Glomerular endothelial cell (primary cell): ENCODE measurements at regions not wholly inside any gene's neighbourhood (a gene's known extent, or its start where the extent isn't known, plus 50 kb on each side); places are given as distances from the start of the nearest gene placed in this dataset.
"Not testable (repeated sequence)": the region's sequence is repeated elsewhere in the genome, so short reads cannot be mapped to it uniquely, and the experiment has no call there.

Experiments used
- DNase-seq: peaks from one replicate; pipeline ENCODE4 v3.0.0-alpha.2; 2011; ENCODE audit warnings: low read depth, low spot score; ENCODE audit errors: extremely low read depth

DNA sequence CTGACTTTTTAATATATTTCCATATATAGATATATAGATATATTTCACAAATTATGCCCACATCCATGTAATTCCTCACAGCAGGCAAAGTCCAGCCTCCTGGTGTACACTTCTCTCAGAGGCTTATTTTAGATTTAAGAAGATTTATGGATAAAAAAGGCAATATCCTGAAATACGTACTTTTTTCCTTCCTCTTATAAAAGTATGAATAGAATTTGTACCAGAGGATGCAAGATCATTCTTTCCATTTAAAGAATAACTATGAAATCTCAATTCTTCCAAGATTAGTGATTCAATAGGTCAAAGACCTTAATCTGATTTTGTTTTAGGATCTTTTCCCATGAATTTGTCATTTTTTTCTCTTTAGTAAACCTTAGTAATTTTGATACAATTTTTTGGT, 597.9 kb upstream of the TBL1XR1 start:
- no peak for DNase-seq

DNA sequence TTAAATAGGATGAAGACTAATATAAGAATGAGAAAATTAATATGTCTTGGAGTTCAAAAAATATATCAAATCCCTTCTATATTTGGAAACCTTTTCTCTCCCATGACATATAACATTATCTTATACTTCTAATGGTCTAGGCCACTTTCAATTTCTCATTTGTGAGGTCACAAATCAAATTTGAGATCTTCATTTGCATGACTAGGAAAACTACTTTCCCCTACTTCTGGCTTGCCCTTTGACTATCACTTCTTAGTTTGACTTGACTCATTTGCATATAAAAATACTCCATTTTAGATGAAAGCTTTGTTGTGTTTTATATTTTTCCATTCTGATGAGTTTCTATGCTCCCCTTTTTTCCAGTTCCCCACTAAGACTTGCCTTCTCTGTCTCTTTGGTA, 598.6 kb upstream of the TBL1XR1 start:
- no peak for DNase-seq

DNA sequence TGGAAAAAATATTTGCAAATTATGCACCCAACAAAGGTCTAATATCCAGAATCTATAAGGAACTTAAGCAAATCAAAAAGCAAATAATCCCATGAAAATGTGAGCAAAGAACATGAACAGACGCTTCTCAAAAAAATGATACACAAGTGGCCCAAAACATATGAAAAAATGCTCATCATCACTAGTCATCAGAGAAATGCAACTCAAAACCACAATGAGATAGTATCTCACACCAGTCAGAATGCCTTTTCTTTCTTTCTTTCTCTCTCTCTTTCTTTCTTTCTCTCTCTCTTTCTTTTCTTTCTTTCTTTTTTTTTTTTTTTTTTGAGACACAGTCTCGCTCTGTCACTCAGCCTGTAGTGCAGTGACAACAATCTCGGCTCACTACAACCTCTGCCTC, 602.9 kb upstream of the TBL1XR1 start:
- DNase-seq, result not testable (repeated sequence)

DNA sequence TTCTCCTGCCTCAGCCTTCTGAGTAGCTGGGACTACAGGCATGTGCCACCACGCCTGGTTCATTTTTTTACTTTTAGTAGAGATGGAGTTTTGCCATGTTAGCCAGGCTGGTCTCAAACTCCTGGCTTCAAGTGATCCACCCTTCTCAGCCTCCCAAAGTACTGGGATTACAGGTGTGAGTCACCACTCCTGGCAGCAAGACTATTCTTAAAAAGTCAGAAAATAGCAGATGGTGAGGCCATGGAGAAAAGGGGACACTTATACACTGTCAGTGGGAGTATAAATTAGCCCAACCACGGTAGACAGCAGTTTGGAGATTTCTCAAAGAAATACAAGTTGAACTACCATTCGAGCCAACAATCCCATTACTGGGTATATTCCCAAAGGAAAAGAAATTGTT, 603.3 kb upstream of the TBL1XR1 start:
- no peak for DNase-seq

DNA sequence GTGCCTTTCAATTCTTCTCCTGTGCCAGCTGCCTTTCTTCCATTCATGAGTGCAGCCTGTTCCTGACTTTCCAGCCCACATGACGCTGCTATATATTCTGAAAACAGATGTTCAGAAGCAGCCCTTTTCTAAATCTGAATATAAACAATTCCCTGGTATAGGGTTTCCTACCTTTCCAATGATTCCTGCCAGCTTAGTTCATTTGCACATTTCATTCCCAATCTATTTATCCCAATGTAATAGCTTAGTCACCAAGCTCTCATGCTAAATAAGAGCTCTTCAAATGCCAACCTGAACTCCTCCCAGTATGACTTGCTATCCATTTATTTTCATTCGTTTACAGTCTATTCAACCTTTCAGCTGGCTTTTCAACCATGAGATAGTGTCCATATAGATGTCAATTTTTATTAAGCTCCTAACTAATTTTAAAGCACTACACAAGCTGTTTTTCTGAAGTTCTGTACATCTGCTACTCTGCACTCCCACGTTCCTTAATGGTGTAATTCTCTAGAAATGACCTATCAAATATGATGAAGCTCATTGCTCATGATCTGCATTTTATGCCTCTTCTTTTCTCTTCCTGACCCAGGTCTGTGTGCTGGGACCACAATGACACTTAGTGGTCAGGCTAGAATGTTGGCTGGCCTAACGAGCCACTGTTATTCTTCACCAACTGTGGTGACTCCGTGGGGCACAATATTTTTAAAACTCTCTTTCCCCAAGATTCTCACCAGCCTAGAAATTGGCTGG, 605.0 kb upstream of the TBL1XR1 start:
- DNase-seq, result no peak

DNA sequence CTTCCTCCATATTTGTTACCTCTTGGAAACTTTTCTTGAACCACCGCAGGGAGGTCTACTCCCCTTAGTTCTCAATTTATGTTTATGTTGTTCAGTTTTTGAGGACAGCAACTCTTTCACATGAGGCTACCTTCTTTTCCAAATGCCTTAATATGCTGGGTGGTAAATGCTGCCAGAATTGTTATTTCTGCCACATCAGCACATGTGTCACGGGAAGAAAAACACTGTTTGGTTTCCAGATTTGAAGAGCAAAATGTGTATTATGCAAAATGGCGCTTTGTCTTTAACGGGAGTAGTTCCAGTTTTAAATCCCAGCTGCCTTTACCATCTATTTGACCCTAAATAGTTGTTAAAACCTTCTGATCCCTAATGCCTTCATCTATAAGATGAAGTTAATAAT, 606.2 kb upstream of the TBL1XR1 start:
- DNase-seq, result no peak

DNA sequence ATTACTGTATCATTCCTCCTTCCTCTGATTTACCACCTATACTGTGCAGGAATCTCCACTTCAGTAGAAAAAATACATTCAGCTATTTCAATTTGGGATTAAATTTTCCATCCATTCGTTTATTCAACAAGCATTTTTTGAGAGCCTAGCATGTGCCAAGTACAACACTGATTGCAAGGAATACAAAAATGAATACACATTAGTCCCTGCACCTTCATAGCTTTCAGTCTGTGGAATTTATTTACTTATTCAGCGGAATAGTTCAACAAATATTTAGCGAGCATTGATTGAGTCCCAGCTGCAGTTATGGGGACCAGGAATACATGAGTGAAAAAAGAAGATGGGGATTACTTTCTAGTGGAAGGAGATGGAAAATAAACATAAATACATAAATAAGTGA, 606.8 kb upstream of the TBL1XR1 start:
- DNase-seq, result no peak

DNA sequence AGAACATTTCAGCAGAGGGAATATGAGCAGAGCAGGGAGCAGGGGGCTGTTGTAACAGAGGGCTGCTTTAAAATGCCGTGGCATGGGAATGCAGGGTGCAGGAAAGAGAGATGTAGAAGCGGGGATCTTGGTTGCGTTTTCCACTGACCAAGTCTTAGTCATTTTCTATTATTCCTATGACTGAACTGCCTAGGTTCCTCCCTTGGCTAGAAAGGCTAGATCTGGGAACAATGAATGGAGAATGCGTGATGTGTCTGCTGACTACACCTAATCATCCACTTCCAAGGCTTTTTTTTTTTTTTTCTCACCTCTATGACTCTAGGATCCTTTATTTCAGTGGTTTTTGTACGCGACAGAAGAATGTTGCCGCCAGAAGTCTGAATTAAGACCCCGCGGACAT, 607.4 kb upstream of the TBL1XR1 start:
- DNase-seq, result no peak

DNA sequence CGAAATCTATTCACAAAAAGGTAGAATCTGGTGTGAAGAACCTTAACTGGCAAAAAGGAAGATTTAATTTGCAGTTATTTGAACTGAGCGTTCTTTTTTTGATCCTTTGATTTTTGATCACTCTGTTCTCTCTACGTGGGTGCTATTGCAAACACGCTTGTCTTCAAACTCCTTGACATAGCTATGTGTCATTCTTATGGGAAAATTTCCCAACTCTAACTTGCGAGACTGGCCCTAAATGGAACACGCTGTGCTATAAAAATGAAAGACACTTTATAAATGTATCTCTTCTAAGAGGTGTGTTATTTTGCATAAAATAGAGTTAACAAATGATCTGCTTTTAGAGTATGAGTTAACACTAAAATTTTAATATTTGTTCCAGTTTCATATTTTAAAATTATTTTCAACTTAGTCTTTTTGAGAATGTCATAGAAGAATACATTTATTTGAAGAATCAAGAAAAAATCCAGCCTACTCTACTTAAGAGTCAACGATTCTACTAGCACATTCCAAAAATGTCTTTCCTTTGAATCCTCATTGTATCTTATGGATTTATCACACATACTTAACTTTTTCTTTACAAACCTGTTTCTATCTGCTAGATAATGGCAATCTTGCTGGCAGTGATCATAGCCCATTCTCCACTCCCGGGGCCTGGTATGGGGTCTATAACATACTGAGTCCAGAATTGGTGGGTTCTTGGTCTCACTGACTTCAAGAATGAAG, 610.0 kb upstream of the TBL1XR1 start:
- no peak for DNase-seq

DNA sequence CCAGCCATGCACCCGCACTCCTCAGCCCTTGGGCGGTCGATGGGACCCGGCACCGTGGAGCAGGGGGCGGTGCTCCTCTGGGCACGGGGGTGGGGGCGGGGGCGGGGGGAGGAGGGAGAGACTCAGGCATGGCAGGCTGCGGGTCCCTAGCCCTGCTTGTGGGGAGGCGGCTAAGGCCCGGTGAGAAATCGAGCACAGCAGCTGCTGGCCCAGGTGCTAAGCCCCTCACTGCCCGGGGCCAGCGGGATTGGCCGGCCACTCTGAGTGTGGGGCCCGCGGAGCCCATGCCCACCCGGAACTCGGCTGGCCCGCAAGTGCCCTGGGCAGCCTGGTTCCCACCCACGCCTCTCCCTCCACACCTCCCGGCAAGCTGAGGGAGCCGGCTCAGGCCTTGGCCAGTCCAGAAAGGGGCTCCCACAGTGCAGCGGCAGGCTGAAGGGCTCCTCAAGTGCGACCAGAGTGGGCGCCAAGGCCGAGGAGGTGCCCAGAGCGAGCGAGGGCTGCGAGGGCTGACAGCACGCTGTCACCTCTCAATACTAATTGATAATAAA, 611.7 kb upstream of the TBL1XR1 start:
- DNase-seq, result not testable (repeated sequence)

DNA sequence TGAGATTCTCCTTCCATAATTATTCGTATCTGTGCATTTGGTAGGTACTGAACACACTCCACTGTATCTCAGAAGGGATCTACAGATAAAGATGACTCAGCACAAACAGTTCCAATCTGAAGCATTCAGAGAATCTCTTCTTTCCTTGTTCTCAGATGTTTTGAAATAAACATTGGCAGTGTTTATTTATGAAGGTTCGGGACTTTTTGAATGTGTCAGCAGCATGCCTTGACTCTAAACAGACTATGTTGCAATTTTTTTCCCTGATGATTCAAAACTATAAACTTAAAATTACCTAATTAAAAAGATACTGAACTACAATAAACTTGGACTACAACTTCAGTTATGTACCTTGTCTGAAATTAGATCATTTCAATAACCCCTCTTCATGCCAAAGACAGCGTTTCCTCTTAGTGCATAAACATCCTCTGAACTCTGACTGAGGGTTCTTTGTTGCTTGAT, 612.9 kb upstream of the TBL1XR1 start:
- no peak for DNase-seq

DNA sequence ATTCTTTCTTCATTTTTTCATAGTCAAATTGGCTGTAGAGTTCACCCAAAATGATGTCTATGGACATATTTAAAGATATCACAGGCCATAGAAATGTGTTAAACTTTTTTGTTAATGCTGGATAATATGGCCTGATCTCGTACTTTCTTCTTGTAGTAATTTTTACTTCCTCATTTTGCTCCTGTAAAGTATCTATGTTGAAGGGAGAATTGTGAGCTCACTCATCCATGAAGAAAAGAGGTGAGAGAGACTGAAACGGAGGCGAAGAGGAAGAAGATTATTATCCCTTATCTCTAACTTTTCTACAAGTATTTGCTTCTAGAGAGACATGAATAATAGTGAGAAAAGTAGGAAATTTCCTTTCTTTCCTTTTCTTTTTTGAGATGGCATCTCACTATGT, 613.8 kb upstream of the TBL1XR1 start:
- no peak for DNase-seq

DNA sequence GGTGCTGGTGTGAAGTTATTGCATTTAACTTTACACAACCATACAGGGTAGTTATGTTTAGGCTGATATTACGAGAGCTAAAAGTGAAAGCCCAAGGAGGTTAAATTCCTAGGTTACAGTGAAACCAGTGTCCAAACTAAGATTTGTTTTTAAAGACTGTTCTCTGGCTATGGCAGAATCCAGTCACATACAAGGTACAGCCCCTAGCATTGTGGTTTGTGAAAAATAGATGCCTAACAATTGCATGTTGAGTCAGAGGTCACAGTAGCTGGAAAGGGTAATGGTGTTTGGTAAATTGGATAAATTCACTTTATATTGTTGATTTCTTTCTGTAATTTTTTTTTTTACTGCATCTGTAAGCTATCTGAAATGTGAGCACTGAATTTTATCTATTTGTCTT, 614.6 kb upstream of the TBL1XR1 start:
- DNase-seq, result no peak

DNA sequence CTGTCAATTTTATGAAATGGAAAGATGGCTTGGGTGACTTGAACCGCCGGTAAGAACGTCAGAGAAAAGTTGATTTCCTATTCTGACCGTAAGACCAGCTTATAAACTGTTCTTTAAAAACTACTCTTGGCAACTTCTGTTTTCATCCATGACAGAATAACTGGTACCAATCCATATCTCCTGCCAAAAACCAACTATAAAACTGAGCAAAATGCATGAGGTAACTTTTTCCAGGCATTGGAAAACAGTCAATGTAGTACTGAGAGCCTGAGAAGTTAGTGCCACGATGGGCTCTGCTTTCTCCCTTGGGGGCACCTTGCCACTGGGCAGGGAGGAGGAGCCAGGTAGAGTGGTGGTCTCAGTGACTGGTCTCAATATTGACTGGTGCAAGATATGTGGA, 615.2 kb upstream of the TBL1XR1 start:
- DNase-seq, result no peak

DNA sequence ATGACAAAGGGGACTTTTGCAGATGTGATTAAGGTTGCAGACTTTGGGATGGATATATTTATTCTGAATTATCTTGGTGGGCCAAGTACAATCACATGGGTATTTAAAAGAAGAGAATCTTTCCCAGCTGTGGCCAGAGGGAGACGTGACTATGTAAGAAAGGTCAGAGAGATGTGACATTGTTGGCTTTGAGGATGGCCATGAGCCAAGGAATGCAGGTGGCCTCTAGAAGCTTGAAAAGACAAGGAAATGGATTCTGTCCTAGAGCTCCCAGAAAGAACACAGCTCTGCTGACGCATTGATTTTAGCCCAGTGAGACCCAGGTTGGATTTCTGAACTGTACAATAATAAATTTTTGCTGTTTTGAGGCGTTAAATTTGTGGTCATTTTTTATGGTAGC, 616.0 kb upstream of the TBL1XR1 start:
- DNase-seq, result no peak

DNA sequence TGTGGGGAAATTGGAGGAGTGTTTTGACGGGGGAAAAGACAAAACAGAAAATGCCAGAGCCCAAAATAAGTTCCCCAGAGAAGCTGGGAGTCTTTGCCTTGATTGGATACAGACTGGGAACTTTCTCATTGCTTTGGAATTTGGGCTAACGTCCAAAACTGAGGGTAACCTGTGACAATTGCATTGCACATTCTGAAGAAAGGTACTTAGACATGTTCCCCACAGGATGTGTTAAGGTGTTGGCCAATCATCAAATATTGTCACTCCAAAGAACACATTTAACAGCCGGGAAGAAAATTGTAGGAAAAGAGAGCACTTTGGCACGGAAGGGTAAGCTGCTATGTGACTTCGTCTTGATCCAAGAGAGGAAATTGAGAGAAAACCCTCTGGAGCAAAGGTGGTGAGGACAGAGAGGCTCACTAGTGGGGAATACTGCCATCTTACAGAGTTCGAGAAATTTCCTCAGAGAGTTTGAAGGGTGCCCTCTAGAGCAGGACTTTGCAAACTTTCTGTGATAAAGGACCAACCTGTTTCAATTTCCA, 619.5 kb upstream of the TBL1XR1 start:
- no peak for DNase-seq

DNA sequence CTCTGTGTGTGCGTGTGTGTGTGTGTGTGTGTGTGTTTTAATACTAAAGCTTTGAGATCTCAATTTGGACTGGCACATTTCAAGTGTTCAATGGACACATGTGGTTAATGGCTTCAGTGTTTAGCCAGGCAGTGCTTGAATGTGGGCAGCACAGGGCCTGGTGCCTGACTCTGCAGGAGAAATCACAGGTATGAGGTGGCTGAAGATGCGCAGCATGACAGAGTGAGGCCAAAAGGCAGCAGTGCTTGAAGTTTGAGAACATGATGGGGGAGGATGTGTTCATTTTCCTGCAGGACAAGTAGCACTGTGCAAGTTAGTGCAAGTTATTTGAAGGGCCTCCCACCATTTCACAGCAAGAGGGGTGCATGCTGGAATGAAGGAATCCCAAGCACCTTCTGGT, 620.5 kb upstream of the TBL1XR1 start:
- DNase-seq, result no peak

DNA sequence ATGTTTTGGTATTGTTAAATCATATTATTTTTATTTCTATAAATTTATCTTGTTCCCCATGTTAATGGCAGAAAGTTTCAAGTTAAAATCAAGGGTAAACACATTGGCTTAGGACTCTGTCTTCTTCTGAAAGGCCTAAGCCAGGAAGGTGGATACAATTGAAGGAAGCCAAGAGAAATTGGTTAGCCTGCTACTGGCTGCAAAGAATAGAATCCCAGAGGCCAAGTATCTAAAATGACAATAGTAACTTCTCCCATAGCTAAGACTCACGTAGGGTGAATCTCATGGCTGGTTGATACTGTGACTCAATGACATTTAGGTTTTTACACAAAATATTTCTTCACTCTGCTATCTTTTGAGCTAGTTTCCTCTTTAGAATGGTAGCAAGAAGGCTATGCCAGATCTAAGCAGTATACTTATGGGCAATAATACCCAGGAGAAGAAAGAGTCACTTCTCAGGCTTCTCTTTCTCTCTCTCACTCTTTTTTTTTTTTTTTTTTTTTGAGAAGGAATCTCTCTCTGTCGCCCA, 621.5 kb upstream of the TBL1XR1 start:
- no peak for DNase-seq

DNA sequence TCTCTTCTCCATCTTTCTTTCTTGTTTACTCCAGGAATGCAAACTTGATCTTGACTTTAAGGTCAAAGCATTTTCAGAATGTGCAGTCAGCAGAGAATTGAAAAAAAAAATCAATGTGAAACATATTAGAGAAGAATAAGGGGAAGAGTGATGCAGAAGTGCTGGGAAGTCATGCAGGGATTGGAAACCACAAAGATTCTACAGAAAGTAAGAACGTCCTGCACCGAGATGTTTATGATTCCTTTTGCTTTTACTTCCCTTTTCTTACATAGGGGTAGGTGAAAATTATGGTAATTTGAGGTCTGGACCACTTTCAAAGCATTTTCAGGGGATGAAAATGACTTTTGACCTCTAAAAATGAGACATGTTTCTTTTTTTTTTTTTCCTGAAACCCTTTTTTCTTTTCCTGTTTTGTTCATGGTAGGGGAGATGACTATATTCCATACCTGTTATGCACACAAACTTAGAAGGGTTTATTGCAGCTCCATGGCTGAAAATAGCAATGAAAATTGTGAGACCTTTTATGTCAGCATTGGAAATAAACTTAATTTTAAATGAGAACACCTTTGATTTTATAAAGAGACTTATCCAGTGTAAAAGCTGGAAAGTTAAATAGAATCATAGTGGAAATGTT, 623.5 kb upstream of the TBL1XR1 start:
- no peak for DNase-seq

DNA sequence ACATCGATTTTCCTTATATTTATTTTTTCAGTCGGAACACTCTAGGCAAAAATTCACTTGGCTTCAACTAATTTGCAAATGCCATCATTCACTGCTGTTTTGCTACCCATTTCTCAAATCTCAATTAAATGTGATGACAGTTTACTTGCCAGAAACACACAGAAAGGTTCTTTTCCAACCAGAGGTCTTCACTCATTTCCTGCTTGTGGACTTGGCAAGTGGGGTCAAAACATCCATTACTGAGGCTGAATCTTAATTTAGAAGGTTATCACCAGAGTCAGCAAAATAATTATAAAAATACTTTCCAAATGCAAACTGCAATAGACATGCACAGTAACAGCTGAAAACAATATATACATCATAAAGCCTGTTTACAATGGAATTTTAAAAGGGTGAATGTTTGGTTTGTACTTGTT, 625.4 kb upstream of the TBL1XR1 start:
- DNase-seq, result no peak

DNA sequence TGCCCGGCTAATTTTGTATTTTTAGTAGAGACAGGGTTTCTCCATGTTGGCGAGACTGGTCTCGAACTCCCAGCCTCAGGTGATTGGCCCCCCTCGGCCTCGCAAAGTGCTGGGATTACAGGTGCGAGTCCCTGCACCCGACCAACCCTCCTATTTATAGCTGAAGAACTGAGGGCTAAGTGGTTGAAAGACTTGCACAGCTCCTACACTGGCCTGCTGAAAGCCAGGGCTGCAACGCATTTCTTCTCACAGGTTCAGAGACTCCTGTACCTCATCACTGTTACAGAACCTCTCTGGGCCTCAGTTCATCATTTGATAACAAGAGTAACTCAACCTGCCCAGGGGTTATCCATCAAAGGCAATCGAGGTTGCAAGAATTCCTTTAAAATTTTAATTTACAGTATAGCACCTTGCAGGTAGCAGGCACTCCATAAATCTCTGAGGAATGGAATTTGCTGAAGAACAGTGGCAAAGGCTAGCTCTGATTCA, 626.5 kb upstream of the TBL1XR1 start:
- no peak for DNase-seq
